NCI-H187 treated with DMSO at 0.1 percent for 48 hours (cell line): ENCODE measurements at regions not wholly inside any gene's neighbourhood (a gene's known extent, or its start where the extent isn't known, plus 50 kb on each side); places are given as distances from the start of the nearest gene placed in this dataset.

Experiments
- DNase-seq: peaks from one replicate; lab custom pipeline; 2025; lab: John Stamatoyannopoulos, UW

DNA sequence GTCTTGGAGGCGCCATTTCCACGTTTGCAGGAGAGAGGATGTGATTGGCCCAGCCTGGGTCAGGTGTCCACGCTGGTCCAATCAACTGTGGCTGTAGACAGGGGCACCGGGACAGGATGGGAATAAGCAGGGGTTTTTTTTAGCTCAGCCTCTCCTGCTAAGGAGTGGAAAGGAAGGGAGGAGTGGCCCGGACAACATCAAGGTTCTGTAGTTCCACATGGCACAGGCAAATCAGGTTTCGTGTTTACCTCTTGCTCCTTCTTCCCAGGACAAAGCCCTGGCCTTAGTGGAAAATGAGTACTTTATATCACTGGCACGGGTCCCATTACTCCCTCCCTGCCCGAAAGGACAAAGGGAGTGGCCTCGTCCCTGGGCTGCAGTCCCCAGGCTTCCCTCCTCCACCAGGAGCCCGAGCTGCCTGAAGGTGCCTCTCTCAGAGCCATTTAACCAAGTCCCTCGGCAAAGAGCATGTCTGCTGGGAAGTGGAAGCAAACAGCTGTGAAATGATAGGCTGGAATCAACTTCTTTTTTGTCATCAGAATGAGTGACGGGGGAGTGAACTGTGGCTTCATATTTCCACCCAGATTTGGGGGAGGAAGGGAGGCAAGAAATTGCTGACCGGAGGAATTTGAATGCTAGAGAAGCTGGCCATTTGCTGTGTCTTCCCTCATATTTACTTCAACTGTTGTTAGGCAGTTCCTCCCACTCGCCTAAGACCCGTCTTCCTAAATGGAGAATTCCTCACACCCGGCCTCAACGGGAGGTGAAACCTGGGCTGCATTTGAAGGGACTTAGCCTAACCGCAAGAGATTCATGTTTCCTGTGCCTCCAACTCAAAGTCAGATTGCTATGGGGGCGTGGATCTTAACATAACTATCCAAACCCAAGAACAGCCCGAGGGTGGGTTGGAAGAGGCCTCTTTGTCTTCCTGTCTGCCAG lies 84.9 kb upstream of the SLC44A3 start:
- DNase-seq: no peak

DNA sequence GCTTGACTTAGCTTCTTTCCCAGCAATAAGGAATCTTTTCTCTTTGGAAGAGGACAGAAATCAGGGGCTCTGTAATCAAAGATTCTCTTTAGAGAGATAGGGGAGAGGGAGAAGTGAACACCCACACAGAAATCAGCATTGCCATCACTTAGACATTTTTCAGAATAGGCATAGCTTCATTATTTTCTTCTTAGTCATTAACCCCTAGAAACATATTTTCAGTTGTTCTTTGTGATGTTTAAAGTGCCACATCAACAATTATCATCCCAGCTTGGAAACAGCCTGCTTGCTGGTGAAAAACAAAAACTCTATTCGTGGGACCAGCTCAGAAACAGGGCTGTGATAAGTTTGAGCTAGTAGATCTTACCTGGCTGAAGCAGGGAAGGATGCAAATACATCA lies 88.3 kb upstream of the SLC44A3 start:
- no peak for DNase-seq

DNA sequence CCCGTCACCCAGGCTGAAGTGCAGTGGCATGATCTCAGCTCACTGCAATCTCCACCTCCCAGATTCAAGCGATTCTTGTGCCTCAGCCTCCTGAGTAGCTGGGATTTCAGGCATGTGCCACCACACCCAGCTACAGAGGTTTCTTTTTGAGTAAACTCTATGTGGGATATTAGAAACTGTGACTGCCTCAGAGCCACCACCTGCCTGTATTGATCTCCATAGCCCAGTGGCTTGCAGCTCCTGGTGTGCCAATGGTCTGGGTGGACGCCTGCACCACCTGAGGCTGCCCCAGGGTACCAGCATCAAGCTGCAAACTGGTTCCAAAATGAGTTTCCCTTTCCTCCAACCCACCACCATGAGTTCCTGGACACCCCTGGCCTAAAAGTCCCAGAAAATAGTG lies 89.7 kb upstream of the SLC44A3 start:
- DNase-seq: no peak

DNA sequence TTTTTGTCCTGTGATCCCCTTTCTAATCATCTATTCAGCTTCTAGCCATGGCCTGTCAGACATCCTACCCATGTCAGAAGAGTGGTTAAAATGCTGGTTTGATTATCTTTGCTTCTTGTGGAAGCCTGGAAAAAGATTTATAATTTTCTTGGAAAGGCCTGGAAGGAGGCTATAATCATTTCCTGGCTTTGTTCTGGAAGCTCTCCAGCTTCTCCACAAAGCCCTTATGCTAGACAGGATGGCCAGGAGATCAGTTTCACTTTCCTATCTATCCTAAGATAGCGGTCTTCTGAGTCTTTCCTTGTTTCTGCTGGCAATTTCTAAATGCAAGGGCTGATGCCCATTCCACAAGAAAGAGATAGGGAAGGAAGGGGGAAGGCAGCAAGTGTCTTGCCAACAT lies 90.9 kb upstream of the SLC44A3 start:
- DNase-seq: no peak

DNA sequence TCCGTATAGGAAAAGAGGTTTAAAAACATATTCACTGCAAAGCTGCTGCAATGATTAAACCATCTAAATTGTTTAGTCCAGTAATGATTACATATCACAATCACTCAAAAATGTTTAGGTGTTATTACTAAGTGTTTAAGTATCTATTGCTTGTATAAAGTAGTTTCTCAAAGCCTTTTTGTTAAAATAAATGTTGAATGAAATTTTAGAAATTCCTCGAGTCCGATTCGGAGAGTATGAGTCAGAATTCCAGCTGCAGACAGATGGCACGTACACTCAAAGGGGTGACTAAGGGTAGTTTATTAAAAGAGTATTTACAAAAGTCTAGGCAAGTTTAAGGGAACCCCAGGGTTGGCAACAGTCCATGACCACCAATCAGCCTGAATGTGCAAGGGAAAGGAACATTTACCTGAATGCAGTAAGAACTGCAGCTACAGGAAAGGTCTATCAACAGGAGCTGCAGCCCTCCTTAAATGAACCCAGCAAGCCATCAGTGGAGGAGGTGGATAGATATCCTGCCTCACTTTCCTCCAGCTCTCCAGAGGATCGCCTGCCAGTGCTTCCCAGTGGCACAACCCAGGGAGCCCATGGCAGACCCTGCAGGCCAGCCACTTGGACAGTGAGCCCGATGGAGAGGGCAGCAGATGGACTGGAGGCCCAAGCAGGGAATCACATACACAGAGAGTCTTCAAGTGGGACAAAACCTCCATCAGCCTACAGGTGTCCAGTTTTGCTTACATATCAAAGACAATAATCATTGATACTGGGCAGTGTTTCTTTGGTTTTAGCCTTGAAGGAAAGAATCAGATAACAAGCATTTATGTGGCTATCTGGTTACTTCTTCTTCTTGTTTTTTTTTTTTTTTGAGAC lies 92.1 kb upstream of the SLC44A3 start:
- no peak for DNase-seq

DNA sequence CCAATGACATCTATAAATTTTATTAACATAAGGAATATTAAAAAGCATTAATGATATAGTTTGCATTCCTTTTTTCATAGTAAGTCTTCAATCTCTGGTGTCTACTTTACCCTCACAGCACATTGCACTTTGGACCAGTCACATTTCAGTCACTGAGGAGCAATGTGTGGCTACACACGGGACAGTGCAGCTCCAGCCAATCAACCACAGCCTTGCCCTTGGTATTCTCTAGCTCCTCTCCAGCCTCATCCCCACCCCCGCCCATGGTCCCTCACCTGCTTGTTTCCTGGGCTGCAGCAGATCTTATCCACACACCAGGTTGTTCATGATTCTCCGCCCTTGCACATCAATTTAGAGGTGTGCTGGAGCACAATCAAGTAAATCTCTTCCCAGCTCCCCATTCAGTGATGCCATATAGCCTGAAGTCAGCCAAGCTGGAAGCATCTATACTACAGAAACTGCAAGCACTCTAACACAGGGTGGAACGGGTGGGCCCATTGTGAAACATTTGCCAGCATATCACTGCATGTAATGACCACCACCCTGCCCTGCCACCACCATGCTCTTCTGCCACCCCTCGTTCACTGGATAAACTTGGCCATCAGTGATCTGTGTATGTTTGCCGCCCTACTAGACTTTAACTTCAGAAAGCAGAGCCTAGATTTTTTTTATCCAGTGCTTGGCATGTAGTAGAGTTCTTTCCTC lies 93.0 kb upstream of the SLC44A3 start:
- no peak for DNase-seq

DNA sequence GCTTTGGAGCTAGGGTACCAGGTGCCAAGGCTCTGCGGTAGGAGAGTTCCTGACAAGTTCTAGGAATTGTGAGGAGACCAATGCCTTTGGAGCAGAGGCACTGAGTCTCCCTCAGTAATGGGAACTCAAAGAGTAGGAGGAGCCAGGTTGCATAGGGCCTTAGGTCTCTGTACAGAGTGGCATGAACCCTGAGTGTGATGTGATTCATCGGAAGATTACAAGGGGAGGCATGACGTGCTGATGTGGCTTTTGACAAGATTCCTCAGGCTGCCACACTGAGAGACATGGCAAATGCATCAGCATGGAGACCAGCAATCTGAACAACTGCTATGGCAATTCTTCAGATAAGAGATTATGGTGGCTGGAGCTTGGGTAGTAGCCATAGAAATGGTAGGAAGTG lies 94.6 kb upstream of the SLC44A3 start:
- DNase-seq: no peak

DNA sequence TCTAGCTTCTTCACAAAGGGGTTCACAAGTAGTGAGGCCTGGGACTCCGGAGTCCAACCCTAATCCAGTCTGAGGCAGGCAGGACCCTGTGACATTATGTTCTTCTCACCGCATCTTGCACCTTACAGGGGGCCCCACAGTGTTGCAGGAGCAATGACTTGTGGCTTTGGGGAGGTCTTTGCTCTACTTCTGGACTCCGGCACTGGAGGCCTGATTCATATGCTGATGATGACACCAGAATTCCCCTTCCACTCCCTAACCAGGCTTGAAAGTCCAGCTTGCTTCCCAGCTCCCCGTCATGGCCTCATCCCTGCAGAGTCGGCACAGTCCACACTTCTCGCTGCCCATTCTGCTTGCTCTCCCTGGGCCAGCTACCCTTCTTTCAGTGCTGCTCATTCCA lies 96.3 kb upstream of the SLC44A3 start:
- no peak for DNase-seq

DNA sequence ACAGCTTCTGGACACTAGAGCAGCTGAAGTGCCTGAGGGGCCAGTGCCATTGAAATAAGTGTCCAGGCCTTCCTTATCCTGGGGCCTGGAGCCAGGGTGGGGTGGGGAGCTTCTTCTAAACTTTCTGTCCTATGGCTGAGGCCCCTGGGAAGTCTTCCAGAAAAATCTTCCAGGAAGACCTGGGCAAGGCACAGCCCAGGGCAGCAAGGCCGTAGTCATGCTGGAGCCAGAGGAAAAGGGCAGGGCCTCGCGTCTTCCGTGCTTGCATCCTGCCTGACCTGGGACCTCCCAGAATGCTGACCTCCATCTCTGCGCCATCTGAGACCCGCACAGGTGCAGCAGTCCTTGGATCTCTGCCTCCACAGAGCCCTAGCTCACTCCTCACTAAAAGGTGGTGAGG lies 96.7 kb upstream of the SLC44A3 start:
- no peak for DNase-seq

DNA sequence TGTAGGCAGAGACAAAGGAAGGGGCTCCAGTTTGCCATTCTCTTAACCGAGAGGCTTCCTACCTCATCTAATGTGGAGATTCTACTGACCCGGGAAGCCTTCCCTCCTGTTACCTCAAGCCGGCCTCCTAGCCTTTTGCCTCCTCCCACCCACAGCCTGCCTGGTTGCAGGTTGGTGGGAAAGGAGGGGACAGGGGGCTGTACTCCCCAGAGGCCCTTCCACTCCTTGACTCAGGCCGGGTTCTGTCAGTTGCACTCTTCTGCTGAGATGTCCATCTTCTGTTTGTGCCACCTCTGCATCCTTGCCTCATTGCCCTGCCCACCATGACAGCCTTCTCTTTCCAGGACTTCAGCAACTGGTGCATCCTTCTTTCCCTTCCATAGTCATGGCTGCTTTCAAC lies 98.0 kb upstream of the SLC44A3 start:
- DNase-seq: no peak

DNA sequence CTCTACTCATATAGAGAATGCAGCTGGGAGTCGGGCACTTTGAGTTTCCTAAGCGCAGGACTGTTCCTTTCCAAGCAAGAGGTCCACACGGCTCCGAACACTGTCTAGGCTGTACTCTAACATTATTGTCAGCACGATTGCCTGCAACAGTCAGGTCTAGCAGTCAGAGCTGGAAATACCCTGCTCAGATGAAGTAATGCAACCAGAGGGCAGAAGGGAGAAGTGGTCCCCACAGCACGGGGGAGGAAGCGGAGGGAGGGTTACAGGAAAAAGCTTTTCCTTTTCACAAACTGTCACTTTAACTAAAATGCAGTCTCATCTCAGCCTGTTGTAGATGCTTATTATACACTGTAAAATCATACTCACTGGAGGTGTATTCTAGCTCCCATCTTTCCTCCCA lies 98.9 kb upstream of the SLC44A3 start:
- DNase-seq: no peak

DNA sequence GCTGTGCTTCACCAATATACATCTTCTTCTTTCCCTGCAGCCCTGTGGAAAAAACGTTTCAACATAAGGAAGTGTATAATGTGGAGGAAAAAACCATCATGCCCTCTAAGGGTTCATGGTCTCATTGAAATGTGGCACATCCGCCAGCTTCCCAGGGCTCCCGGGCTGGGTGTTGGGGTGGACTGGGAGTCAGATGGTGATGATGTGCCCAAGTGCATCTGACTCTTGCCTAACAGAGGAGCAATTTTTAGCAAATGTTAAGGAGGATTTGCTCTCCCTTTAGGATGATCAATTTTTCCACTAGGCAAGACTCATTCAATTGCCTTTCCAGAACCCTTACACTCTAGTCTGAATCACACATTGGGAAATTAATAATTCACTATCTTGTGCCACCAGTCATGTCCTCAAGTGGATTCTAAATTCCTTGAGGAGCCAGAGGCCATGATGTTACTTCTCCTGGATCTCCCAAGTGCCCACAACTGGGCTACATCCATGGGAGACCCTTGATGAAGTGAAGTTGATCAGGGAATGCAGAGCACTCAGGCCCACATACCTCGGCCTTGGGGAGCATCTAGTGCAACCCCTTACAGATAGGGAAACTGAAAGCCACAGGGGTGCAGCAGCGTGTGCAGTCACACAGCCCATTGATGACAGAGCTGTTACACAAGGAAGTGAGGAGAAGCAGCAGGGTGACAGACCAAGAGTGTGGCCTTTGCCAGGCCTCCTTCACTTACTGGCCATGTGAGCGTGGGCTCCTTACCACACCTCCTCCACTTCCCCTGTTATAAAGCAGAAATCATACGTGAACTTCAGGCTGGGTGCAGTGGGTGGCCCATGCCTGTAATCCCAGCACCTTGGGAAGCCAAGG lies 100.0 kb upstream of the SLC44A3 start:
- no peak for DNase-seq

DNA sequence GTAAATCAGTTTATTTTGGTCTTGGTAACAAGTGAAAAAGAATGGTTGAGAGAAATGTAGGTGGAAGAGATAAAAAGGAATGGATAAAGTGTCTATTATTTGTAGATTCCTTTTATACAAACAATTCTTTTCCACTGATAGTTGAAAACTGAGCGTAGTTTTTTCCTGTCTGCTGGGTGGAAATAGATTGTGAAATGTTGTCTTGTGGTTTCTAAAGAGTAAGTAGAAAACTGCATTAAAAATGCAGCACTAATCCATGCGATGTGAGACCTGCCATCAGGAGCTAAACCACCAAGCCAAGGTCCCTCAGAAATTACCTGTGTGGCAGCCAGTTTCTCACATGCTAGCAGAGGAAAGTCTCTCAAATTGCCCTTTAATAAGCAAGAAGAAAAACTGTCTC lies 103.2 kb upstream of the SLC44A3 start:
- DNase-seq: no peak

DNA sequence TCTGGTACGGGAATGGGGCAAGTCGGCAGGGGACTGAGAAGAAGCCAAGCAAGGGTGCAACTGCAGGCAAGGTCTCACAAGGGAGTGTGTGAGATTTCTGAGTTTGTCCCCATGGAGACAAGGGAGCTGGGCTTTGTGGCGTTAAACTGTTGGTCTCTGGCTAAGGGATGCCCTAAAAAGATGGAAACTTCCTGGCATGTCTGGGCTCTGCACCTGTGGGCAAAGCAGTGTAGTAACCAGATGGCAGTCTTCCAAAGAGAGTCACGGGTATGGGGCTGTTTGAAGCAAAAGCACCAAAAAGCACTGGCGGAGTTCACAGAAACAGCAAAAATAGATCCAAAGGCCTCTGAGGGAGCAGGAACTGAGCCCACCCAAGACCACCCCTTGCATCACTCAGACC lies 104.8 kb upstream of the SLC44A3 start:
- no peak for DNase-seq

DNA sequence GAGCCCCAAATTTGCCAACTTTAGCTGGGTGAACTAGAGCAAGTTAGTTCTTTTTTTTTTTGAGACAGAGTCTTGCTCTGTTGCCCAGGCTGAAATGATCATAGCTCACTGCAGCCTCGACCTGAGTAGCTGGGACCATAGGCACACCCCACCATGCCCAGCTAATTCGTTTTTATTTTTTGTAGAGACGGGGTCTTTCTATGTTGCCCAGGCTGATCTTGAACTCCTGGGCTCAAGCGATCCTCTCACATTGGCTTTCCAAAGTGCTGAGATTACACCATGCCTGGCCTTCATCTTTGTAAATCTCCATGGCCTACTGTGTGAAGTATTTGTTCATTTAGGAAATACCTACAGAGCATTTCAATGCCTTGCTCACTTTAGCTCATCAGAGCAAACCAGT lies 105.6 kb upstream of the SLC44A3 start:
- DNase-seq: no peak

DNA sequence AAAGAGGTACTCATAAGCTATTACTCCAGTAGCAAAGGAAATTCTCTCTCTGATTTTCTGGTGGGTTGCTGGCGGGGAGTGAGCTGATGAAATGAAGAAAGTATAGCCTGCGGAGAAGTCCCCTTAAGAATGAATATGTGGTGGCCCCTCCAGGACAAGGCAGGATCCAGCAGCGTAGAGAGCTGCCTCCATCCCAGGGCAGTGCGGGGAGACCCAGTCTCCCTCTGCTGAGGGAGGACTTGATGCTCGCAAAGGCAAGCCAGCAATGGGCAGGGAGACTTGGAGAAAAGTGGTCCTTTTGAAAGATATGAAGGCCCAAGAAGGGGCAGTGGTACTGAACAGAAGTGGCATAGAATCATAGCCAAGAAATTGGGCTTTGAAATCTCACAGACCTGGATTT lies 106.0 kb upstream of the SLC44A3 start:
- DNase-seq: no peak

DNA sequence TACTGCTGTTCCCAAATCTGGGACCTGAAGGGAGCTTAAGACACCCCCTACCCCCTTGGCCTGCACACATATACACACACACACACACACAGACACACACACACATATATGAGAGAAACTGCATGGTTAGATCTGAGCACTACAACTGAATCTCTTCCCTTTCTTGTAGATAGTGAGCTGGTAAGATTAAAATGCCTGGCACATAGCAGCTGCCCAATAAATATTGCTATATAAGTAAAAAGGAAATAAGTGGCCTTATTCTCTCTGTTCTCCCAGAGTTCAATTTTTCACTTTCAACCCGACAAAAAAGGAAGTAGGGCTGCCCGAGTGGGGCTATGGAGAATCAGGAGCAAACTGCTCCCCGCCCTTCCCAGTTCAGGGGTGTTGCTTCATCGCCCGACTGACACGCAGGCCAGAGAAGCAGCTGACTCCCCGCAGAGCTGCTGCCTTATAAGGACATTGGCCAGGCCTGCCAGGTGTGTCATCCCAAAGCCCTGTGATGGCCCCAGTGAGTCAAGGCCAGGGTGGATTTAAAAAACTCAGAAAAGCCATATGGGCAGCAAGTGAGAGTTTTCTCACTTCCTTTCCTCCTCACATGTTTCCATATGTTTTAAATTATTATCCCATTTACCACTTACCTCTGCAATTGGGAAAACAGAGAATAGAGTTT lies 106.5 kb upstream of the SLC44A3 start:
- no peak for DNase-seq

DNA sequence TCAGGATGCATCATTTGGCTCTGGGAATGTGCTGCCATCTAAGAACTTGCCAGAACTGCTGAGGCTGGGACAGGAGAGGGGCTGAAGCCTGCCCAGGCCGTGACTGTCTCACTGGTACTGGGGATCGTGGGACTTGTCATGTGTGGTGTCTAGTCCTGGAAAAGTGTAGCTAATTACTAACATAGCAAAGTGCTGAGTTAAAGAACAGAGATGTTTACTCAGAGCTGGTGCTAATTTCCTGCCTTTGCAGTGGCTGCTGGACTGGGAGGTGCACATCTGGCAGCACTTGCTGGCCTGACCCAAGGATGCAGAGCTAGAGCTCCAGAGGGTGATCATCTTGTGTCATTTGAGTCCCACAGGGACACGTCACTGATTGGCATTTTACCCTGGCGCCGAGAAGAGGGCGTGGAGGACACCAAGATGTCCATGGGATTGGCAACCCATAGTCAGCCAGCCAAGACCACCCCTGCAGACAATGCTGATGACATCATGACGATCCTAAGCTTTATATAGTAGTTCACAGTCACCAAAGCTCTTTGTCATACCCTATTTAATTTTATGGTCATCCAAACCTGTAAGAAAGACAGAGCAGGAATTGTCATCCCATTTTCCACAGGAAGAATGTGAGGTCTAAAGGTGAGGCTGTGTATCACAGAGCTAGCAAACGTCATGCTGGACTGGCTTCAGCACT lies 110.1 kb upstream of the SLC44A3 start:
- DNase-seq: no peak

DNA sequence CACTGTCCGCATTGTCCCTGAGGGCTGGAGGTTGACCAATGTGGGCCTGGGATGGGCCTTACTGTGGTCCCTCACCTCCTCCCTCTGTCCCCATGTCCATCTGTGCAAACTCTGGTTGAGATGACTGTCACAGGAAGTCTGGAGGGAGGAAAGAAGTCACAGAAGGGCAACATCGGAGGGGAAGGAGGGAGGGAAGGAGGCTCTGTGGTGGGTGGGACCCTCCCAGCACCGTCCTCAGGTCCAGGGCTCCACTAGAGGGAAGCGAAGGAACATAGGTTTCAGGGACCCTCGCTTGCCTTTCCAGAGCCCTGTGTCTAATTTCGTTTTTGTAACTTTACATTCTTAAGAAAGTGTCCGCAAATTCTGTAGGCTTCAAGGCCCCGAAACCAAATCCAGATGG lies 111.3 kb upstream of the SLC44A3 start:
- no peak for DNase-seq

DNA sequence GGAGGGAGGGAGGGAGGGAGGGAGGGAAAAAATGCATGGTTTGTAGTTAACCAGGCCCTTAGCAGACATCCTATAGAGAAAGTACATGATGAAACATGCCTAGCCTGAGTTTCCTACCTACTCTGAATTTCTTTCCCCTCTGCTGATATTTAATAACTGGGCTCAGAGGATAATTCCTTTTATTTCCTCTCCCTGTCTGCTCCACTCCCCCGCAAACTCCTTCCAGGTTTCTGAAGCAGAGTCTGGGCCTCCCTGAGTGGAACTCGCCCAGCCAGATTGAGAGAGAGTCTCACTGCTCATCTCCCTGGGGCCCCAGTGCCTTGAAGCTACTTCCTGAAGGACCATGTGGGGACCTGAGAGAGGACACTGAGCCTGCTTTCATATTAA lies 111.9 kb upstream of the SLC44A3 start:
- no peak for DNase-seq
